Liver (tissue), 8 donors: ENCODE measurements at regions not wholly inside any gene's neighbourhood (a gene's known extent, or its start where the extent isn't known, plus 50 kb on each side); places are given as distances from the start of the nearest gene placed in this dataset.

Experiments used
- DNase-seq: peaks from one replicate; pipeline ENCODE4 v3.0.0-alpha.2; 2017; ENCODE audit warnings: low spot score
- H3K27ac ChIP-seq, 2 donors: one replicate each; pipeline ENCODE4 v1.7.0; 2013; ENCODE audit warnings: inconsistent platforms in 2 of 2, low read length in 2 of 2, control low read depth in 1 of 2, low read depth in 1 of 2, mild to moderate bottlenecking in 1 of 2
- H3K27me3 ChIP-seq, 4 donors: one replicate each; pipeline versions ENCODE4 v1.6.1 to v1.7.0; 2013; ENCODE audit warnings: low read length in 3 of 4, inconsistent platforms in 1 of 4, mild to moderate bottlenecking in 1 of 4, moderate library complexity in 1 of 4; ENCODE audit not compliant: control insufficient read depth in 4 of 4, insufficient read depth in 4 of 4
- H3K36me3 ChIP-seq, 4 donors: one replicate each; pipeline versions ENCODE4 v1.6.1 to v1.7.0; 2013; ENCODE audit warnings: low read length in 3 of 4, mild to moderate bottlenecking in 3 of 4, low read depth in 1 of 4, moderate library complexity in 1 of 4; ENCODE audit not compliant: control insufficient read depth in 4 of 4, insufficient read depth in 3 of 4
- H3K4me1 ChIP-seq, 4 donors: one replicate each; pipeline versions ENCODE4 v1.6.1 to v1.7.0; 2013; ENCODE audit warnings: low read length in 3 of 4, mild to moderate bottlenecking in 3 of 4, moderate library complexity in 1 of 4; ENCODE audit not compliant: control insufficient read depth in 4 of 4, insufficient read depth in 4 of 4
- H3K4me3 ChIP-seq, 3 donors: one replicate each; pipeline versions ENCODE4 v1.6.1 to v1.7.0; 2013; ENCODE audit warnings: low read length in 3 of 3, control low read depth in 1 of 3, low read depth in 1 of 3, mild to moderate bottlenecking in 1 of 3
- H3K9ac ChIP-seq, 2 donors: one replicate each; pipeline ENCODE4 v1.7.0; 2013; ENCODE audit warnings: low read length in 2 of 2, mild to moderate bottlenecking in 2 of 2, moderate library complexity in 2 of 2, control low read depth in 1 of 2, low read depth in 1 of 2
- H3K9me3 ChIP-seq, 4 donors: one replicate each; pipeline versions ENCODE4 v1.6.1 to v1.7.0; 2013; ENCODE audit warnings: low read length in 3 of 4; ENCODE audit not compliant: control insufficient read depth in 4 of 4
- CTCF ChIP-seq: fragments of 150-350 bp; IDR thresholded peaks from 2 replicates; pipeline ENCODE4 v1.5.1; 2017; ENCODE audit warnings: improper control_type of control experiment, low read depth, low read length; ENCODE audit not compliant: missing input control
- EGR1 ChIP-seq, 2 donors: IDR thresholded peaks; 2 replicates each; pipeline ENCODE4 v1.6.1; 2016 to 2018; ENCODE audit warnings: antibody characterized with exemption in 2 of 2, low read depth in 2 of 2
- FOXA1 ChIP-seq: IDR thresholded peaks from 2 replicates; pipeline ENCODE4 v1.6.1; 2016; ENCODE audit warnings: antibody characterized with exemption
- FOXA2 ChIP-seq: IDR thresholded peaks from 2 replicates; pipeline ENCODE4 v1.6.1; 2016; ENCODE audit warnings: antibody characterized with exemption
- GABPA ChIP-seq, 2 donors: IDR thresholded peaks in 1 of 2; conservative IDR thresholded peaks in 1 of 2; 2 replicates each; pipeline ENCODE4 v1.6.1; 2016; ENCODE audit warnings: antibody characterized with exemption in 2 of 2, mild to moderate bottlenecking in 1 of 2, moderate library complexity in 1 of 2
- HNF4A ChIP-seq, 2 donors: conservative IDR thresholded peaks; 2 replicates each; pipeline ENCODE4 v1.6.1; 2016; ENCODE audit warnings: antibody characterized with exemption in 2 of 2, mild to moderate bottlenecking in 2 of 2
- HNF4G ChIP-seq: IDR thresholded peaks from 2 replicates; pipeline ENCODE4 v1.6.1; 2016; ENCODE audit warnings: antibody characterized with exemption
- JUND ChIP-seq, 2 donors: IDR thresholded peaks; 2 replicates each; pipeline ENCODE4 v1.6.1; 2016; ENCODE audit warnings: antibody characterized with exemption in 2 of 2
- MAX ChIP-seq: IDR thresholded peaks from 2 replicates; pipeline ENCODE4 v1.6.1; 2016; ENCODE audit warnings: antibody characterized with exemption
- NR2F2 ChIP-seq: IDR thresholded peaks from 2 replicates; pipeline ENCODE4 v1.6.1; 2016; ENCODE audit warnings: antibody characterized with exemption
- RAD21 ChIP-seq, 2 donors: IDR thresholded peaks; 2 replicates each; pipeline ENCODE4 v1.6.1; 2016; ENCODE audit warnings: antibody characterized with exemption in 2 of 2, mild to moderate bottlenecking in 2 of 2
- REST ChIP-seq: IDR thresholded peaks from 2 replicates; pipeline ENCODE4 v1.6.1; 2016; ENCODE audit warnings: antibody characterized with exemption, mild to moderate bottlenecking
- RXRA ChIP-seq, 2 donors: IDR thresholded peaks; 2 replicates each; pipeline ENCODE4 v1.6.1; 2017 to 2018; ENCODE audit warnings: antibody characterized with exemption in 2 of 2, mild to moderate bottlenecking in 1 of 2
- SP1 ChIP-seq: IDR thresholded peaks from 2 replicates; pipeline ENCODE4 v1.6.1; 2018; ENCODE audit warnings: antibody characterized with exemption, mild to moderate bottlenecking
- TAF1 ChIP-seq: conservative IDR thresholded peaks from 2 replicates; pipeline ENCODE4 v1.6.1; 2016; ENCODE audit warnings: antibody characterized with exemption, mild to moderate bottlenecking
- YY1 ChIP-seq: IDR thresholded peaks from 2 replicates; pipeline ENCODE4 v1.6.1; 2016; ENCODE audit warnings: antibody characterized with exemption, mild to moderate bottlenecking
- ZBTB33 ChIP-seq: IDR thresholded peaks from 2 replicates; pipeline ENCODE4 v1.6.1; 2016; ENCODE audit warnings: antibody characterized with exemption
- WGBS: extraction: QIAGEN DNeasy Blood & Tissue Kit; methylation state at CpG from one replicate; pipeline ENCODE4 v1.1.7; 2013; 5-methylcytosine and 5-hydroxymethylcytosine counted together
- donor health status: healthy.
- donor health status: healthy.
- donor health status: healthy.
- donor health status: healthy.
- donor health status: healthy.

GRCh38 chr10:69745698-69746097, 56.0 kb upstream of the COL13A1 start:
- DNase-seq = no peak
- Histone ChIP-seq H3K27me3 (peaks cover 0 to 3% (median 0%) of the 10 kb centered on the region in 4 donors), H3K27ac (no peak overlapping the region), H3K4me3 (no peak overlapping the region), H3K9me3 (no peaks in the 10 kb centered on the region), H3K4me1 (no peaks in the 10 kb centered on the region), H3K36me3 (no peaks in the 10 kb centered on the region), H3K9ac (no peak overlapping the region)
- TF ChIP-seq HNF4G (no peak), FOXA2 (no peak), MAX (no peak), JUND (IDR thresholded peaks at IDR 0.05) (no peak), REST (no peak), RXRA (IDR thresholded peaks at IDR 0.05) (no peak), GABPA (IDR thresholded peaks at IDR 0.05 in 1 of 2, conservative IDR thresholded peaks at IDR 0.05 in 1 of 2) (no peak), SP1 (no peak), CTCF (no peak), RAD21 (IDR thresholded peaks at IDR 0.05) (no peak), FOXA1 (no peak), EGR1 (IDR thresholded peaks at IDR 0.05; ENCODE audit: low read depth in 2 of 2) (no peak), TAF1 (no peak), YY1 (no peak), HNF4A (conservative IDR thresholded peaks at IDR 0.05) (no peak), NR2F2 (no peak), ZBTB33 (no peak)
- 68% methylated on average over 2 of the region's 2 CpGs for WGBS

- DNase-seq = no peak
- H3K9me3 ChIP-seq = no peaks in the 10 kb centered on the region
- WGBS = 84% methylated on average over 5 of the region's 5 CpGs
Measured at GRCh38 chr10:69747179-69747578, 54.5 kb upstream of the COL13A1 start.

More at GRCh38 chr10:69747179-69747578, 54.5 kb upstream of the COL13A1 start:
- Histone ChIP-seq H3K27ac (no peak overlapping the region), H3K4me1 (no peaks in the 10 kb centered on the region), H3K9ac (no peak overlapping the region), H3K4me3 (no peak overlapping the region), H3K27me3 (no peaks in the 10 kb centered on the region), H3K36me3 (no peaks in the 10 kb centered on the region)
- TF ChIP-seq RAD21 (IDR thresholded peaks at IDR 0.05) (no peak), RXRA (IDR thresholded peaks at IDR 0.05) (no peak)
